Neuronal stem cell (in vitro differentiated cells): ENCODE measurements at regions not wholly inside any gene's neighbourhood (a gene's known extent, or its start where the extent isn't known, plus 50 kb on each side); places are given as distances from the start of the nearest gene placed in this dataset.

ENCODE experiments used
- DNase-seq: peaks from one replicate; pipeline ENCODE4 v3.0.0-alpha.2; 2013; ENCODE audit warnings: low spot score
- H2AFZ ChIP-seq: one replicate; pipeline ENCODE4 v1.6.1; 2013; ENCODE audit warnings: mild to moderate bottlenecking, low read length, inconsistent platforms
- H2AK5ac ChIP-seq: 2 replicates; pipeline ENCODE4 v1.6.1; 2013; ENCODE audit warnings: low read depth, mild to moderate bottlenecking, inconsistent platforms, low read length, moderate library complexity, mixed read lengths
- H2BK120ac ChIP-seq: 2 replicates; pipeline ENCODE4 v1.6.1; 2013; ENCODE audit warnings: low read depth, mild to moderate bottlenecking, inconsistent platforms, low read length, moderate library complexity, mixed read lengths
- H2BK12ac ChIP-seq: one replicate; pipeline ENCODE4 v1.6.1; 2013; ENCODE audit warnings: low read length, inconsistent platforms
- H2BK15ac ChIP-seq: 2 replicates; pipeline ENCODE4 v1.6.1; 2013; ENCODE audit warnings: mild to moderate bottlenecking, low read length, inconsistent platforms, mixed read lengths
- H2BK5ac ChIP-seq: one replicate; pipeline ENCODE4 v1.6.1; 2013; ENCODE audit warnings: inconsistent platforms, mild to moderate bottlenecking, low read length, moderate library complexity
- H3K14ac ChIP-seq: one replicate; pipeline ENCODE4 v1.6.1; 2013; ENCODE audit warnings: low read length, inconsistent platforms
- H3K18ac ChIP-seq: 2 replicates; pipeline ENCODE4 v1.6.1; 2013; ENCODE audit warnings: low read length, inconsistent platforms
- H3K23ac ChIP-seq: 2 replicates; pipeline ENCODE4 v1.6.1; 2013; ENCODE audit warnings: low read depth, mild to moderate bottlenecking, mixed read lengths, low read length, inconsistent platforms; ENCODE audit not compliant: poor library complexity
- H3K27ac ChIP-seq: replicated peaks from 3 replicates; pipeline ENCODE4 v1.5.1; 2013; ENCODE audit warnings: low read length, inconsistent platforms
- H3K27me3 ChIP-seq, 3 experiments: 2 replicates each; pipeline ENCODE4 v1.6.1; 2013; ENCODE audit warnings: low read length in 3 of 3, mild to moderate bottlenecking in 2 of 3, inconsistent platforms in 1 of 3, low read depth in 1 of 3, mixed read lengths in 1 of 3, moderate library complexity in 1 of 3; ENCODE audit not compliant: control insufficient read depth in 3 of 3, insufficient read depth in 3 of 3
- H3K36me3 ChIP-seq, 2 donors: replicated peaks in 1 of 2; 2 replicates each; pipeline ENCODE4 v1.6.1; 2013; ENCODE audit warnings: low read length in 2 of 2; ENCODE audit not compliant: control insufficient read depth in 2 of 2, insufficient read depth in 2 of 2
- H3K4ac ChIP-seq: 2 replicates; pipeline ENCODE4 v1.6.1; 2013; ENCODE audit warnings: inconsistent platforms, mild to moderate bottlenecking, low read length, moderate library complexity
- H3K4me1 ChIP-seq, 2 donors: 1 replicate in 1 of 2; 2 replicates in 1 of 2; pipeline ENCODE4 v1.6.1; 2013; ENCODE audit warnings: low read length in 2 of 2, low read depth in 1 of 2; ENCODE audit not compliant: control insufficient read depth in 2 of 2, insufficient read depth in 1 of 2
- H3K4me2 ChIP-seq: one replicate; pipeline ENCODE4 v1.6.1; 2013; ENCODE audit warnings: mild to moderate bottlenecking, low read length, inconsistent platforms; ENCODE audit not compliant: insufficient read depth, poor library complexity, severe bottlenecking
- H3K4me3 ChIP-seq, 2 donors: 2 replicates each; pipeline ENCODE4 v1.5.1; 2013; ENCODE audit warnings: low read length in 2 of 2, mild to moderate bottlenecking in 2 of 2, inconsistent platforms in 1 of 2, moderate library complexity in 1 of 2
- H3K79me1 ChIP-seq: one replicate; pipeline ENCODE4 v1.6.1; 2013; ENCODE audit warnings: low read depth, mild to moderate bottlenecking, inconsistent platforms, low read length, moderate library complexity
- H3K9ac ChIP-seq: one replicate; pipeline ENCODE4 v1.6.1; 2013; ENCODE audit warnings: mild to moderate bottlenecking, low read depth, low read length, inconsistent platforms; ENCODE audit not compliant: poor library complexity
- H3K9me3 ChIP-seq, 2 donors: replicated peaks in 1 of 2; 2 replicates each; pipeline versions ENCODE3 to v1.6.1; 2013; ENCODE audit warnings: low read length in 2 of 2, mild to moderate bottlenecking in 2 of 2, inconsistent platforms in 1 of 2, low read depth in 1 of 2, mixed read lengths in 1 of 2, moderate library complexity in 1 of 2; ENCODE audit not compliant: control insufficient read depth in 2 of 2, insufficient read depth in 1 of 2
- H4K8ac ChIP-seq: one replicate; pipeline ENCODE4 v1.6.1; 2013; ENCODE audit warnings: low read depth, mild to moderate bottlenecking, inconsistent platforms, low read length, moderate library complexity
- H4K91ac ChIP-seq: one replicate; pipeline ENCODE4 v1.6.1; 2013; ENCODE audit warnings: low read length, low read depth, mild to moderate bottlenecking, inconsistent platforms; ENCODE audit not compliant: poor library complexity
- WGBS, 2 donors: extraction: QIAGEN DNeasy Blood & Tissue Kit; methylation state at CpG; one replicate each; pipeline ENCODE4 v1.1.7; 2013; ENCODE audit warnings: missing lambda C conversion rate in 2 of 2, mixed read lengths in 1 of 2; ENCODE audit not compliant: insufficient read length in 2 of 2, insufficient replicate concordance in 1 of 2; ENCODE audit errors: extremely low coverage in 2 of 2; 5-methylcytosine and 5-hydroxymethylcytosine counted together

GRCh38 chr5:167869125-167869524 is 422.3 kb upstream of the WWC1 start:
- Histone ChIP-seq H3K36me3 (no peaks in the 10 kb centered on the region), H2AK5ac (no peak overlapping the region), H3K9me3 (no peaks in the 10 kb centered on the region), H2BK12ac (no peak overlapping the region), H3K18ac (no peak overlapping the region), H4K8ac (no peak overlapping the region), H2AFZ (no peak overlapping the region), H2BK120ac (no peak overlapping the region), H3K27ac (no peak overlapping the region), H3K27me3 (no peaks in the 10 kb centered on the region), H3K4me1 (no peaks in the 10 kb centered on the region), H3K14ac (no peak overlapping the region), H4K91ac (no peak overlapping the region), H3K4me3 (no peak overlapping the region), H2BK15ac (no peak overlapping the region), H3K23ac (no peak overlapping the region), H2BK5ac (no peak overlapping the region), H3K4ac (no peak overlapping the region), H3K79me1 (no peaks in the 10 kb centered on the region), H3K4me2 (no peak overlapping the region), H3K9ac (no peak overlapping the region)
- no peak for DNase-seq
- no CpG with 5 or more reads among the region's 3 CpGs for WGBS, 2 donors

GRCh38 chr5:167870055-167870454 is 421.4 kb upstream of the WWC1 start:
- Histone ChIP-seq H2BK12ac (no peak overlapping the region), H3K14ac (no peak overlapping the region), H3K4me2 (no peak overlapping the region), H2BK120ac (no peak overlapping the region), H3K36me3 (no peaks in the 10 kb centered on the region), H3K9ac (no peak overlapping the region), H3K4ac (no peak overlapping the region), H3K23ac (no peak overlapping the region), H4K91ac (no peak overlapping the region), H3K27ac (no peak overlapping the region), H3K4me3 (no peak overlapping the region), H2BK15ac (no peak overlapping the region), H2AFZ (no peak overlapping the region), H3K27me3 (no peaks in the 10 kb centered on the region), H3K9me3 (no peaks in the 10 kb centered on the region), H4K8ac (no peak overlapping the region), H2BK5ac (no peak overlapping the region), H2AK5ac (no peak overlapping the region), H3K4me1 (no peaks in the 10 kb centered on the region), H3K18ac (no peak overlapping the region), H3K79me1 (no peaks in the 10 kb centered on the region)
- no peak for DNase-seq

- Histone ChIP-seq H3K4ac (no peak overlapping the region), H3K9me3 (peaks cover 0 to 2% of the 10 kb centered on the region in 2 donors), H3K4me2 (no peak overlapping the region), H3K9ac (no peak overlapping the region), H3K36me3 (no peaks in the 10 kb centered on the region), H4K91ac (no peak overlapping the region), H3K23ac (no peak overlapping the region), H2BK15ac (no peak overlapping the region), H3K4me1 (no peaks in the 10 kb centered on the region), H2AFZ (no peak overlapping the region), H2BK12ac (no peak overlapping the region), H3K18ac (no peak overlapping the region), H2BK5ac (no peak overlapping the region), H3K79me1 (no peaks in the 10 kb centered on the region), H4K8ac (no peak overlapping the region), H2AK5ac (no peak overlapping the region), H2BK120ac (no peak overlapping the region), H3K27ac (no peak overlapping the region), H3K4me3 (no peak overlapping the region), H3K27me3 (no peaks in the 10 kb centered on the region), H3K14ac (no peak overlapping the region)
- no peak for DNase-seq
- WGBS, 2 donors = no CpG with 5 or more reads among the region's 2 CpGs
Measured at GRCh38 chr5:167871091-167871490, 420.4 kb upstream of the WWC1 start.

- no peak overlapping the region for H2BK15ac ChIP-seq
- H3K9ac ChIP-seq = no peak overlapping the region
- no peaks in the 10 kb centered on the region for H3K79me1 ChIP-seq
- no peak overlapping the region for H2AFZ ChIP-seq
- no peak overlapping the region for H3K4me2 ChIP-seq
- H2BK5ac ChIP-seq = no peak overlapping the region
- no peak overlapping the region for H2BK12ac ChIP-seq
- H2BK120ac ChIP-seq = no peak overlapping the region
- H2AK5ac ChIP-seq = no peak overlapping the region
- peaks cover 0 to 2% of the 10 kb centered on the region in 2 donors for H3K9me3 ChIP-seq
- H4K8ac ChIP-seq = no peak overlapping the region
- H3K36me3 ChIP-seq = no peaks in the 10 kb centered on the region
- no peak overlapping the region for H3K4ac ChIP-seq
- no peaks in the 10 kb centered on the region for H3K4me1 ChIP-seq
- no peak for DNase-seq
- no peak overlapping the region for H3K18ac ChIP-seq
- H3K4me3 ChIP-seq = no peak overlapping the region
- H3K14ac ChIP-seq = no peak overlapping the region
- no peak overlapping the region for H4K91ac ChIP-seq
- WGBS, 2 donors = no CpG with 5 or more reads among the region's 2 CpGs
- no peak overlapping the region for H3K27ac ChIP-seq
- no peak overlapping the region for H3K23ac ChIP-seq
- no peaks in the 10 kb centered on the region for H3K27me3 ChIP-seq
Measured at GRCh38 chr5:167872791-167873190, 418.7 kb upstream of the WWC1 start.
